H4 (cell line): ENCODE measurements at regions not wholly inside any gene's neighbourhood (a gene's known extent, or its start where the extent isn't known, plus 50 kb on each side); places are given as distances from the start of the nearest gene placed in this dataset.
"Not testable (repeated sequence)": the region's sequence is repeated elsewhere in the genome, so short reads cannot be mapped to it uniquely, and the experiment has no call there.

ENCODE experiments used
- DNase-seq: peaks from one replicate; pipeline ENCODE4 v3.0.0-alpha.2; 2015; ENCODE audit warnings: low spot score

GRCh38 chr9:40097992-40098391 lies 742.5 kb downstream of the SPATA31A1 start:
- peak; percentile 7 for DNase-seq

- DNase-seq: peak; percentile 34
Observed at GRCh38 chr9:40106003-40106782, 750.7 kb downstream of the SPATA31A1 start.

DNA sequence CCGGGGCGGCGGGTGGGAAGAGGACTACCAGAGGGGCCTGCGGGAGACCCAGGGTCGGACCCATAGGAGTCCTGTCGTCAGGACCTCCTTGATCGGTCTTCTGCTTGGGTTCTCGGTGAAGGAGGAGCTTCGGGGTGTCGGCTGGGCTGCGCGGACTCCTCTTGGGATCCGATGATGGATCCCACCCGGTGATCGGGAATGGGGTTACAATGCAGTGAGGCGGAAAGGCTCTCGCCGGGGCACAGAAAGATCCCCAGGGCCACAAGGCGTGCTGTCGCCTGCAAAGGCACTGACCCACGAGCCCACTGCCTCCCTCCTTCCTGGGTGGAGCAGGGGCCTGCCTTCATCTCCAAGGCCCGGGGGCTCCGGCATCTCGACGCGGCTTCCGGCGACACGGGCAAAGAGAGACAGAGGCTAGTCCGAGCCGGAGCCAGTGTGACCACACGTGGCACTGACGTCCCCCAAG lies 751.3 kb downstream of the SPATA31A1 start:
- not testable (repeated sequence) for DNase-seq

DNA sequence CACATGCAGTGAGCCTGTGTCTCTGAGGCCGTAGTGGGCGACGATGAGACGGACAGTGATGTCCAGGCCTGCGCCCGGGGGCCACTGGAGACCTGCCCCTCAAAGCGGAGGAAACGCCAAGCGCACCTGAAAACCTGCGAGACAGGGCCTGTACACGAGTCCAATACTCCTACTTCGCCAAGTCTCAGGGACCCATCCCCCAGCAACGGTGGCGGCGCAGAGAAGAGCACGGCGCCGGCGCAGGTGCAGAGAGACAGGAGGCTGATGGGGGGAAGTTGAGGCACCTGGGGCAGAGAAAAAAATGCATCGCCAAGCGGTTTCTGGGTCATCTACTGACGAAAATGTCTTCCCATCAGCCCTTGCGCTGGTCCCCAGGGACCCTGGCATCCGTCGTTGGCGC lies 751.8 kb downstream of the SPATA31A1 start:
- DNase-seq: not testable (repeated sequence)

GRCh38 chr9:40108465-40108864 lies 753.0 kb downstream of the SPATA31A1 start:
- DNase-seq: not testable (repeated sequence)

- not testable (repeated sequence) for DNase-seq
Observed at GRCh38 chr9:40110751-40111150, 755.3 kb downstream of the SPATA31A1 start.

DNA sequence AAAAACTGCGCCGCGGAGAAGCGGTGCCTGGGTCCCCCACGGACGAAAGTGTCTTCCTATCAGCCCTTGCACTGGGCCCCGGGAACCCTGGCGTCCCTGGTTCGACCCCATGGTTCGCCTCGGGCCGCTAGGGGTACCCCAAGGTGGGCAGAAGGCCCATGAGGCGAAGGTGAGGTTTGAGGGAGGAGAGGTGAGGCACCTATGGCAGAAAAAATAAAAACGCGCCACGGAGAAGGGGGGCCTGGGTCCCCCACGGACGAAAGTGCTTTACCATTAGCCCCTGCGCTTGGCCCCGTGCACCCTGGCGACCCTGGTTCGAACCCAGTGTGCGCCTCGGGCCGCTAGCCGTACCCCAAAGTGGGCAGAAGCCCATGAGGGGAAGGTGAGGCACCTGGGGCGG lies 756.1 kb downstream of the SPATA31A1 start:
- DNase-seq: not testable (repeated sequence)

- DNase-seq: not testable (repeated sequence)
Observed at GRCh38 chr9:40130598-40130997, 775.1 kb downstream of the SPATA31A1 start.

- DNase-seq: not testable (repeated sequence)
Observed at GRCh38 chr9:40169204-40169603, 813.7 kb downstream of the SPATA31A1 start.

GRCh38 chr9:40173316-40173715 lies 817.8 kb downstream of the SPATA31A1 start:
- not testable (repeated sequence) for DNase-seq

DNA sequence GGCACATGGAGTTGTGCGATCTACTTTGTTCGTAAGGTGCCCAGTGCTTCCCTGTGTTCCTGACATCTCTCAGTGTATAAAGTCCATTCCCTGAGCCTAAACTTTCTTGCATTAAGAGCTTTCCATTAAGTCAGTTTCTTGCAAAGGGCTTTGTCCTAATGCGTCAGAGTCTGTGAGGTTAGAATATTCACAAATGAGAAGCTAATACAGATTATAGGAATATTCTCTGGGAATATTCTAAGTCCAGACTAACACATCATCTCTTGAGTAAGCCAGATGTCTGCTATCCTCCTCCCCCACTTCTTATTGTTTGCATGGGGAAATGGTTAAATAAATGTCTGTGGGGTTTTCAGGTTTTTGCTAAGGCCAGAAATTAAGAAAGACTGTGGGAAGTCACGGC lies 818.6 kb downstream of the SPATA31A1 start:
- not testable (repeated sequence) for DNase-seq

DNA sequence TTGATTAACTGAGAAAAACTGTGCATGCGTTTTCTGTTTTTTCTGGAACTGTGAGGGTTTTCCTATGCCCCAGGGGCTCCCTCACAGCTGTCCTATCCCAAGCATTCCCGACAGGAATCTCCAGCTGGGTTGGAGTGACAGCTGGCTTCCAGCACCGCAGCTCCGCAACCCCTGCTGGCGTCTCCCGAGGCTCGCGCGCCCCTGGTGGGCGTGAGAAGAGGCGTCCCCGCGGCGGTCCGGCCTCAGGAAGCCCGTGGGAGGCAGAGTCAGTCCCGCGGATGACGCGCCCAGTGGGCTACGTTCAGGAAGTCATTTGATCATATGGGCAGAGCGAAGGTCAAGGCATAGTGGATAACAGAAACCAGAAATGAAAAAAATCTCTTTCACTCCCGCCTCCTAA lies 821.9 kb downstream of the SPATA31A1 start:
- DNase-seq: not testable (repeated sequence)

GRCh38 chr9:40191403-40191802 lies 835.9 kb downstream of the SPATA31A1 start:
- not testable (repeated sequence) for DNase-seq

DNA sequence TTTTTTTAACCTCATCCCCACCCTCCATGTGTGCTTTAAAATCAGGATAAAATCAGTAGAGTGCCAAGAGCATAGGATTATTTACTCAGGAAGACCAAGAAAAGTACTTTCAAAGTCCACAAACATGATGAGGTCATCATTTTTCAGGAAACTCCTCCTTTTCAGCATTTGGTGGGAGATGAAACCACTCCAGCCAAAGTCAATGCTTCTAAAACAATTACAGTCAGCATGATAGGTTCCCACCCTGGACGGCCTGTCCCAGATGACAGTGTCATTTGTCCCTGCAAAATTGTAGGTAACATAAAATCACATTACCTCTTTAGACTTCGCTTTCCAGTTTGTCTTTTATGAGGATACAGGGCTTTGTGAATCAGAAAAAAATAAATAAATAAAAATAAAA lies 836.7 kb downstream of the SPATA31A1 start:
- DNase-seq: not testable (repeated sequence)

GRCh38 chr9:40196165-40196714 lies 840.8 kb downstream of the SPATA31A1 start:
- DNase-seq: peak; percentile 70

GRCh38 chr9:40196803-40197202 lies 841.3 kb downstream of the SPATA31A1 start:
- not testable (repeated sequence) for DNase-seq

GRCh38 chr9:40221596-40222233 lies 866.2 kb downstream of the SPATA31A1 start:
- not testable (repeated sequence) for DNase-seq

GRCh38 chr9:40222617-40223200 lies 867.2 kb downstream of the SPATA31A1 start:
- not testable (repeated sequence) for DNase-seq

DNA sequence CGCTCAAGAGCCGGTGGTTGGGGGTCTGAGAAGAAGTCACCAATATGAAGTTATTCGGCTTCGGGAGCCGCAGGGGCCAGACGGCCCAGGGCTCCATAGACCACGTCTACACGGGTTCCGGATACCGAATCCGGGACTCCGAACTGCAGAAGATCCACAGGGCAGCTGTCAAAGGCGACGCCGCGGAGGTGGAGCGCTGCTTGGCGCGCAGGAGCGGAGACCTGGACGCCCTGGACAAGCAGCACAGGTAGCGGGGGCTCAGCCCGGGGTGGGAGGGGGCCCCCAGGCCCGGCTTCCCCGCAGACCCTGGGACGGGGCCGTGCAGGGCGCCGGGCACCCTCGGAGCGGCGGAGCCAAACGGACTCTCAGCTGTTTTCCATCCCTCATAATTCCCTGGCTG lies 867.9 kb downstream of the SPATA31A1 start:
- not testable (repeated sequence) for DNase-seq
